ENCODE measurements at regions not wholly inside any gene's neighbourhood (a gene's known extent, or its start where the extent isn't known, plus 50 kb on each side); places are given as distances from the start of the nearest gene placed in this dataset.
"Not testable (repeated sequence)": the region's sequence is repeated elsewhere in the genome, so short reads cannot be mapped to it uniquely, and the experiment has no call there.

DNA sequence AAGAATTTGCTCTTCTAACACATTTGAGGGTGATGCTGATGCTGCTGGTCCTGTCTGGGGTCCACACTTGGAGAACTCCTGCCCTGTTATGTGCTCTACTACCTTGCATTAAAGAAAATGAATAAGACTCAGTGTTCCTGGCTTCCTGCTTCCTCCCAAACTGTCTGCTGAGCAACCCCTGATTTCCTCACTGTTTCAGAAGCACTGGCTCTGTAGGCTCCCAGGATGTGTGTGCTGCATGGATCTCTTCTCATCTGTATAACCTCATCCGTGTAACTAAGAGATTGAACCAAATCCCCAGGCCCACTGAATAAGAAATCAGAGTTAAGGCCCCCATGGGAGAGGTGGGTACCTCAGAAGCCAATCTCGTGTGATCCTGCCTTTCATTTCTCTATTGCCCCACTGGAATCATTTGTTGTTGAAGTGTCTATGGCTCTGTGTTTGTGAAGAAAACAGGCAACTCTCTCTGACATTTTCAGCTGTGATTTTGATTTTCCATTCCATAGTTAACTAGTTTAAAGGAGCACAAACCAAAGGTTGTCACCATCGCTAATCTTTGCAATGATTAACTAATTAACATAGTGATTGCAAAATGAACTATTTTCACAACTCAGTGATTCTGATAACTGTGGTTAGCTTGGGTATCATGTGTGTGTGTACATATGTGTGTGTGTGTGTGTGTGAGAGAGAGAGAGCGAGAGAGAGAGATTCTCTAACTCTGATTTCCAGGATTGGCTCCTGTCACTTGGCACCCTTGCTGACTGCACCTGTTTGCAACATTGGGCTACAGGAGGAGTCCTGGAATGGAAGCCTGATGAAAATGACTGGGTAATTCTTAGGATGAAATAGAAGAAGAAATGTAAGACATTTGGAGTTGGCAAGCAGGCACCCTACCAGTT, 196.2 kb downstream of the SLC38A4 start:
- in situ Hi-C loops (cut with HindIII; ENCODE audit: low sequenced_read_pairs): no loop called here

DNA sequence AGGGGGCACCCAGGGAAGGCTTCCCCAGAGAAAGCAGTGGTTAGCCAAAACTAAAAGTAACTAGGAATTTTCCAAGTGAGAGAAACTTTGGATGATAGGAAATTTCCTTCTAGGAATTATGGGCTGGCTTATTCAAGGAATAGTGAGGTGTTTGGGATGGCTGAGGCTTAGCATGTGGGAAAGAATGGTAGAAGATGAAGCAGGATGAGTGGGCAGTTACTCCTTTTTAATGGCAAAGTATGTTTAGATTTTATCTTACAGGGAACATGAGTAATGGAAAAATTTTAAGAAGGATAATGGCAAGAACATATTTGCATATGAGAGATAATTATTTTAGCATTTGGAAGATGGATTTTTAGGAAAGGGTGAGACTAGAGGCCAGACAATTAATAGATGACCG, 197.6 kb downstream of the SLC38A4 start:
- in situ Hi-C loops (cut with HindIII; ENCODE audit: low sequenced_read_pairs): no loop called here

DNA sequence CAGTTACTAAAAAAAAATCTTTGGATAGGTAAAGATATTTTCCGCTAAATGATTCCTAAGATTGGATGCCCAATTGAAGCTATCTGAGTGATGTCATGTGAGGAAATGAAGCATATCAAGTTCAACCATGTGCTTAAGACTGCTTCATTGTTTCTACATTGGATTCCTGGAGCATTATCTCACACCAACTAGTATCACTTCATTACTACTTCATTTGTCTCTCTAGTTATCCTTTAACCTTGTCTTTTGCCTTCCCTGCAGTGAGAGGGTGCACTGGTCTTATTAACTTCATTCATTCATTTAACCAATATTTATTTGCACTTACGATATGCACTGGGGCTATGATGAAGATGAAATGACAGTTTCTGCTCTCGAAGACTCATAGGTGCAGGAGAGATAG, 198.1 kb downstream of the SLC38A4 start:
- in situ Hi-C loops (cut with HindIII; ENCODE audit: low sequenced_read_pairs): no loop called here

DNA sequence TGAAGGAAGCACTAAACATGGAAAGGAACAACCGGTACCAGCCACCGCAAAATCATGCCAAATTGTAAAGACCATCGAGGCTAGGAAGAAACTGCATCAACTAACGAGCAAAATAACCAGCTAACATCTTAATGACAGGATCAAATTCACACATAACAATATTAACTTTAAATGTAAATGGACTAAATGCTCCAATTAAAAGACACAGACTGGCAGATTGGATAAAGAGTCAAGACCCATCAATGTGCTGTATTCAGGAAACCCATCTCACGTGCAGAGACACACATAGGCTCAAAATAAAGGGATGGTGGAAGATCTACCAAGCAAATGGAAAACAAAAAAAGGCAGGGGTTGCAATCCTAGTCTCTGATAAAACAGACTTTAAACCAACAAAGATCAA, 206.3 kb downstream of the SLC38A4 start:
- in situ Hi-C loops (cut with HindIII; ENCODE audit: low sequenced_read_pairs): not testable (repeated sequence)

DNA sequence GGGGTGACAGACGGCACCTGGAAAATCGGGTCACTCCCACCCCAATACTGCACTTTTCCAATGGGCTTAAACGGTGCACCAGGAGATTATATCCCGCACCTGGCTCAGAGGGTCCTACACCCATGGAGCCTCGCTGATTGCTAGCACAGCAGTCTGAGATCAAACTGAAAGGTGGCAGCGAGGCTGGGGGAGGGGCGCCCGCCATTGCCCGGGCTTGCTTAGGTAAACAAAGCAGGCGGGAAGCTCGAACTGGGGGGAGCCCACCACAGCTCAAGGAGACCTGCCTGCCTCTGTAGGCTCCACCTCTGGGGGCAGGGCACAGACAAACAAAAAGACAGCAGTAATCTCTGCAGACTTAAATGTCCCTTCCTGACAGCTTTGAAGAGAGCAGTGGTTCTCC, 208.1 kb downstream of the SLC38A4 start:
- in situ Hi-C loops (cut with HindIII; ENCODE audit: low sequenced_read_pairs): not testable (repeated sequence)

DNA sequence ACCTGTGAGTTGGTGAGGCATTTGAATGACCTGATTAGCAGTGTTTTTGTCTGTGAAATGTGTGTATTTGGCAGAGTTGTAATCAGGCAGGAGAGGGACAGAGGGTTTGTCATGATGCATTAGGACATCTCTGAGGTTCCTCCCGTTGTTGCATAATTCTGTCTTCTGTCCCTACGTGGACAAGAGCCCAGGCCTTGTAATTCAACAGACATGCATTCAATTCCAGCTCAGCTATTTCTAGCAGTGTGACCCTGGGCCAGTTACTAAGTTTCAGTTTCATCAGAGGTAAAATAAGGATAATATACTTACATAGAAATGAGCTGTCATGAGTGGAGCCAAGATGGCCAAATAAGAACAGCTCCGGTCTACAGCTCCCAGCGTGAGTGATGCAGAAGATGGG, 208.6 kb downstream of the SLC38A4 start:
- in situ Hi-C loops (cut with HindIII; ENCODE audit: low sequenced_read_pairs): no loop called here

DNA sequence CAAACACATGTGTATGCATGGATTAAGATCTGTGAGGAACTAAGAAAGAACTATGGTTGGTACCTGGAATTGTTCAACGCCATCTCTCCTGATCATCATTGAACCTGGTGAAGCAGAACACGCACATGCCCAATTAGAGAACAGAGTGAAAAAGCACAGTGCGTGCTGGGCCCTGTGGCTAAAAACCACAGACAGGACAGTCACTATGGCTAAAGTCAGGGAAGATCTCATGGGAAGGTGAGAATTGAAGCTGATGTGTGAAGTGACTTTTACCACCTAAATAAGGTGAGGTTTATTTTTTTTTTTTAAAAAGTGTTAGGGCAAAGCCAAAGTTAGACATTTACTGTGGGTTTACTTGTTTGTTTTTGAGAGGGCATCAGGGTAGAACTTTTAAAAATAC, 215.0 kb downstream of the SLC38A4 start:
- in situ Hi-C loops (cut with HindIII; ENCODE audit: low sequenced_read_pairs): no loop called here

DNA sequence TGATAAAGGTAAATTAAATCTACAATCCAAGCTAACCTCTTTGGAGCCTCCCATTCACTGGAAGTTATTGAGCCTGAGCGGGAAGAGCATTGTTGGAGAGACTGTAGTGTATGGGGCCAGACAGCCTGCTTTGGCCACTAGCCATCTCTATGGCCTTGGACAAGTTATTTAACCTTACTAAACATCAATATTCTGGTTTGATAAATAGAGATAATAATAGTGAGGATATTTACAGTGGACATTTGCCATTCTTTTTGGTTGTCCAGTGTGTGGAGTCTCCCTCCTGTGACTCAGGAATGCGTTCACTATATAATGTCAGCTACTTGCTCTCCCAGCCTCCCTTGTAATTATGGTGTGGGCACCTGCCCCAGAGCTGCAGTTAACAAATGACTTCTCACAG, 216.1 kb downstream of the SLC38A4 start:
- in situ Hi-C loops (cut with HindIII; ENCODE audit: low sequenced_read_pairs): no loop called here

DNA sequence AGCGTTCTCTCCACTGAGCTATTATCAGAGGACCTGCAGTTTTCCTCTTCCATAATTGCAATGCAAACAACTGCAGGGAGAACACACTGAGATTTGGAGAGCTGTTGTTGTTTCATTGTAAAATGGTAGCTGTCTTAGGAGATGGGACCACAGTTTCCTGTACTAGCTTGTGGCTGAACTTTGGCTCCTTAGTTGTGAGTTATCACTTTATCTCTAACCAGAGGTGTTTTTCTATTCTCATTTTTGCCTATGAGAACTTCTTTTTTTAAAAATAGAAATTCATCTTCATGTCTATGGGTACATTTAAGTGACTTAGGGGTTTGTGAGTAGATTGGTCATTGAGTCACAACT, 216.5 kb downstream of the SLC38A4 start:
- in situ Hi-C loops (cut with HindIII; ENCODE audit: low sequenced_read_pairs): no loop called here

DNA sequence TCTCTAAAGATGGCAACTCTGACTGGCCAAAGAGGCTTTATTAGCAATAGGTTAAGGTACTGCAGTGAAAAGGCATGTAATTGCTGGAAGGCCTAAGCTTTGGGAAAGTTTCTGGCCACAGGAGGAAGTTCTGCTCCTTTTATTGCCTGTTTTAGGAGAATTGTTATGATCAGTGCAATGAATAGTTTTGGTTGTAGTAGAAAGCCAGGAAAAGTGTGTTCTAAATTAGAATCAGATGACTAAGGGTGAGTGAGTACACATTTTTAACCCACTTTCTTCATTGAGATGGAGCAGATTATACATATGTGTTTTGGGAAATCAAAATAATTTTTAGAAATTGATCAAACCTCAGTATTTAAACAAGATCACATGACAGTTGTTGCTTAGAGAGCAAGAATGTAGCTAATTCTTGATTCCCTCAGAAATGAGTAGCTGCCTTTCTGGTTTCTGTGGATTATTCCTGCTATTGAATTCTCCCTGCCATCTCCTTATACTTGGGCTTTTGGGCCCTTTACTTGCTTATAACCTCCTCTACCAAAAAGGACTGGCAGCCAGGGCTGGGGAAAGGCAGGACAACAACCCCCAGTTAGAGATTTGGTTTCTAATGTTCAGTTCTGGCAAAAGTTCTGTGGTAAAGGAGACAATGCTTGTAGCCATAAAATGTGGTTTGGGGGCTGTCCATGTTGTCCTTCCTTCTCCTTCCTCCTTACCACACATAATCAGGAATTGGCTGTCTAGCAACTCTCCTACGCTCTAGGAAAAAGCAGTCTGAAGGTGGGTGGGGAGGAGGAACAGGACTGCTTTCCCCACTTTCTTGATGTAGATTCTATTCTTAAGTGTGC, 217.1 kb downstream of the SLC38A4 start:
- in situ Hi-C loops (cut with HindIII; ENCODE audit: low sequenced_read_pairs): no loop called here

DNA sequence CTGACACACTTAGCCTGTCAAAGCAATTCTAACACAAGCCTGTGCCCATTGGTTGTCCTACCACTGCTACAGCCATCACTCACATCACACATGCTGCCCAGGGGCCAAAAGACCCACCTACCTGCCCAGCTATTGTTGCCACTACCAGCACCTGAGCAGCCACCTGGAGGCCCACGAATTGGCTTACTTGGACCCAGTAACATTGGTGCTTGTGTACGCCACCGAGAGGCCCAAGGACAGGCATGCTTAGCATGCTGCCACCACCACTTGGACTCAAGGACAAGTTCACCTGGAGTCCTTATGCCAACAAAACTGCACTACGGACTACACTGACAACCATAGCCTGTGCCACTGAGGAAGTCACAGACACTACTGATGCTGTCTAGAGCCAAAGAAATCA, 221.1 kb downstream of the SLC38A4 start:
- in situ Hi-C loops (cut with HindIII; ENCODE audit: low sequenced_read_pairs): no loop called here

DNA sequence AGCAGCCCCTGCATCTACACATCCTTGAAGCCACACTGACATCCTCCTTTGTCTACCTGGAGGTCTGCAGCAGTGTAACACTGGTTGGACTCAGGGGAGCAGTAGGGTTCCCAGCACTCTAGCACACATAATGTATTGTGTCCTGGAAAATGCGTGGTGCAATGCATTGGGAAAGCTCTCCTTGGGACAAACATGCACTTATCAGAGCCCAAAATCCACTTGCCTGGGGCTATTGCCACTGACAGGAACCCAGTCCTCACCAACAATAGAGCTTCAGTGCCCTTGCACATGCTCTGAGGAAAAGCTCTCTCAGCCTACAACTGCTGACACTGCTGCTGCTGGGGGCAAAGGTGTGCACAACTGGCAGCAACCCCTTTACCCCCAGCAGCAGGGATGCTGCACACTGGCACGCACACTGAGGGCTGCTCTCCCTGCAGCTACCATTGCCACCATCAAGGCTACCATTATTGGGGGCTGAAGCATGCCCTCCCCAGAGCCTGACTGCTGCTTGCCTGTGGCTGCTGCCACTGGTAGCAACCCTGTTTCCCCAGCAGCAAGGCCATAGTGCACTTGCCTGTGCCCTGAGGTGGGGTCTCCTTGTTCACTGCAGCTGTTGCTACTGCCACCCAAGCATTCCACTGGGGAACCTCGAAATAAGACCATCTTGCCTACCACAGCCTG, 221.9 kb downstream of the SLC38A4 start:
- in situ Hi-C loops (cut with HindIII; ENCODE audit: low sequenced_read_pairs): no loop called here

DNA sequence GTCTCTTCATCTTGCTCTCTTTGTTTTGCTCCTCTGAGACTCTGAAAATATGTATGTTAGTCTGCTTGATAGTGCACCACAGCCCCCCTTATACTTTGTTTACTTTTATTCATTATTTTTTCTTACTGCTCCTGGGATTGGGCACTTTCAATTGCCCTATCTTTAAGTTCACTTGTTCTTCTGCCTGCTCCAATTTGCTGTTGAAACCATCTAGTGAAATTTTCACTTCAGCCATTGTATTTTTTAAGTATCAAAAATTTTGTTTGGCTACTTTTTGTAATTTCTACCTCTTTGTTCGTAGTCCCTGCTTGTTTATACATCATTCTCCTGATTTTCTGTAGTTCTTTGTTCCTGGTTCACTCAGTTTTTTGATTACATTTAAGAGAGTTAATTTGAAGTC, 223.3 kb downstream of the SLC38A4 start:
- in situ Hi-C loops (cut with HindIII; ENCODE audit: low sequenced_read_pairs): no loop called here

DNA sequence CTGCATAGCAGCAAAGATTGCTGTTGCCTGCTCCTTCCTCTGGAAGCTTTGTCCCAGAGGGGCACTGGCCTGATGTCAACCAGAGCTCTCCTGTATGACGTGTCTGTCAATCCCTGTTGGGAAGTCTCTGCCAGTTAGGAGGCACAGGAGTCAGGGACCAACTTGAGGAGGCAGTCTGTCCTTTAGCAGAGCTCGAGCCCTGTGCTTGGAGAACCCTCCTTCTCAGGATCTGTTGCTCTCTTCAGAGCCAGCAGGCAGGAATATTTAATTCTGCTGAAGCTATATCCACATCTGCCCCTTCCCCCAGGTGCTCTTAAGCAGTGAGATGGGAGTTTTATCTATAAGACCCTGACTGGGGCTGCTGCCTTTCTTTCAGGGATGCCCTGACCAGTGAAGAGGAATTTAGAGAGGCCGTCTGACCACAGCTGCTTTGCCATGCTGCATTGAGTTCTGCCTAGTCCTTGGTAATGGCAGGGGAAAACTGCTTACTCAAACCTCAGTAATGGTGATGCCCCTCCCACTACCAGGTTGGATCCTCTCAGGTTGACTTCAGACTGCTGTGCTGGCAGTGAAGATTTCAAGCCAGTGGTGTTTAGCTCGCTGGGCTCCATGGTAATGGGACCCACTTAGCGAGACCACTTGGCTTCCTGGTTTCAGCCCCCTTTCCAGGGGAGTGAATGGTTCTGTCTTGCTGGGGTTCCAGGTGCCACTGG, 218.6 kb upstream of the SLC38A2 start:
- in situ Hi-C loops (cut with HindIII; ENCODE audit: low sequenced_read_pairs): no loop called here

DNA sequence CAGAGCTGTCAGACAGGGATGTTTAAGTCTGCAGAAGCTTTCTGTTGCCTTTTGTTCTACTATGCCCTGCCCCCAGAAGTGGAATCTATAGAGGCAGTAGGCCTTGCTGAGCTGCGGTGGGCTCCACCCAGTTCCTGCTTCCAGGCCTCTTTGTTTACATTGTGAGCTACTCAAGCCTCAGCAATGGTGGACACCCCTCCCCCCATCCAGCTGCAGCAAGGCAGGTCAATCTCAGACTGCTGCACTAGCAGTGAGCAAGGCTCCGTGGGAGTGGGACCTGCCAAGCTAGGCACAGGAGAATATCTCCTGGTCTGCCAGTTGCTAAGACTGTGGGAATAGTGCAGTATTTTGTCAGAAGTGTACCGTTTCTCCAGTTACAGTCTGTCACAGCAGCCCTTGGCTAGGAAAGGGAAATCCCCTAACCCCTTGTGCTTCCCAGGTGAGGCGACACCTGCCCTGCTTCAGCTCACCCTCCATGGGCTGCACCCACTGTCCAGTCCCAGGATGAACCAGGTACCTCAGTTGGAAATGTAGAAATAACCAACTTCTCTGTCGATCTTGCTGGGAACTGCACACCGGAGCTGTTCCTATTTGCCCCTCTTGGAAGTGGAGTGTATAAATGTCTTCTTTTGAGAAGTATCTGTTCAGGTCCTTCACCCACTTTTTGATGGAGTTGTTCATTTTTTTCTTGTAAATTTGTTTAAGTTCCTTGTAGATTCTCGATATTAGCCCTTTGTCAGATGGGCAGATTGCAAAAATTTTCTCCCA, 213.5 kb upstream of the SLC38A2 start:
- in situ Hi-C loops (cut with HindIII; ENCODE audit: low sequenced_read_pairs): no loop called here

DNA sequence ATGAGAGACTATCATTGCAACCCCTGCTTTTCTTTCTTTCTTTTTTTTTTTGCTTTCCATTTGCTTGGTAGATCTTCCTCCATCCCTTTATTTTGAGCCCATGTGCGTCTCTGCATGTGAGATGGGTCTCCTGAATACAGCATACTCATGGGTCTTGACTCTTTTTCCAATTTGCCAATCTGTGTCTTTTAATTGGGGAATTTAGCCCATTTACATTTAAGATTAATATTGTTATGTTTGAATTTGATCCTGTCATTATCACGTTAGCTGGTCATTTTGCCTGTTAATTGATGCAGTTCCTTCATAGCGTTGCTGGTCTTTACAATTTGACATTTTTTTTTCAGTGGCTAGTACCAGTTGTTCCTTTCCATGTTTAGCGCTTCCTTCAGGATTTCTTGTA, 211.5 kb upstream of the SLC38A2 start:
- in situ Hi-C loops (cut with HindIII; ENCODE audit: low sequenced_read_pairs): not testable (repeated sequence)

DNA sequence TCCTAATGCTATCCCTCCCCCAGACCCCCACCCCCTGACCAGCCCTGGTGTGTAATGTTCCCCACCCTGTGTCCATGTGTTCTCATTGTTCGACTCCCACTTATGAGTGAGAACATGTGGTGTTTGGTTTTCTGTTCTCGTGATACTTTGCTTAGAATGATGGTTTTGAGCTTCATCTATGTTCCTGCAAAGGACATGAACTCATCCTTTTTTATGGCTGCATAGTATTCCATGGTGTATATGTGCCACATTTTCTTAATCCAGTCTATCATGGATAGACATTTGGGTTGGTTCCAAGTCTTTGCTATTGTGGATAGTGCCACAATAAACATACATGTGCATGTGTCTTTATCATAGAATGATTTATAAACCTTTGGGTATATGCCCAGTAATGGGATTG, 209.4 kb upstream of the SLC38A2 start:
- in situ Hi-C loops (cut with HindIII; ENCODE audit: low sequenced_read_pairs): not testable (repeated sequence)

DNA sequence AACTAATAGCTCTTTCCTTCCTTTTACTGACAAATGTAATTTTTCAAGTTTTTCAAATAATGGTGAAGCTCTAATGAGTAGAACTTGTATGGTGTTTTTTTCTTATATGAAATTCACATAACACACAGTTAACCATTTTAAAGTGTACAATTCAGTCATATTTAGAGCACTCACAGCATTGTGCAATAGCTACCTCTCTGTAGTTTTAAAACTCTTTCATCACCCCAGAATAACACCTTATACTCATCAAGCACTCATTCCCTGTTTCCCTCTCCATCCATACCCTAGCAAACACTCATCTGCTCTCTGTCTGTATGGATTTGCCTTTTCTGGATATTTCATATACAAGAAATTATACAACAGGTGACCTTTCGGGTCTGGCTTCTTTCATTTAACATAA, 207.9 kb upstream of the SLC38A2 start:
- in situ Hi-C loops (cut with HindIII; ENCODE audit: low sequenced_read_pairs): no loop called here

DNA sequence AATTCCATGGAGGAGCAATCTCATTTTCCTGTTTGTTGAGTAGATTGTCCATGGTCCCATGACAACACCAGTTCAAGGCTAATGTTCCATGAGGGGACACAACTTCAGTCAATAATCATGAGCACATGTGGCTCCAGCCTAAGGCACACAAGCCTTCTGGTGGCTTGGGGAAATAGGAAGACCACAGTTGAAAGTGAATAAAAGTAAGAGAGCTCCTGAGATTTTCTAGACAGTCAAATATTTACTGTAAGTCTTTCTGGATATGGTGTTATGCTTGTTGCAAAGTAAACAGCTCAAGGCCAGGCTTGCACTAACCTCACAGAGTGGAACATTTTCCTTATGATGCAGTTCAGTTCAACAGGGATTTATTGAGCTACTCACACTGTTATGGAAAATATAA, 206.9 kb upstream of the SLC38A2 start:
- in situ Hi-C loops (cut with HindIII; ENCODE audit: low sequenced_read_pairs): no loop called here

Measured in endothelial cell of hepatic sinusoid (primary cell).